Skeletal muscle tissue (tissue), 3 donors: ENCODE measurements at regions not wholly inside any gene's neighbourhood (a gene's known extent, or its start where the extent isn't known, plus 50 kb on each side); places are given as distances from the start of the nearest gene placed in this dataset.

ENCODE experiments used
- H3K27ac ChIP-seq: one replicate; pipeline ENCODE4 v1.7.0; 2013; ENCODE audit warnings: mild to moderate bottlenecking, low read depth, low read length, inconsistent platforms
- H3K27me3 ChIP-seq, 3 donors: one replicate each; pipeline ENCODE4 v1.7.0; 2013; ENCODE audit warnings: low read length in 3 of 3; ENCODE audit not compliant: control insufficient read depth in 3 of 3, insufficient read depth in 3 of 3
- H3K36me3 ChIP-seq, 3 donors: one replicate each; pipeline ENCODE4 v1.7.0; 2013; ENCODE audit warnings: low read length in 3 of 3; ENCODE audit not compliant: control insufficient read depth in 3 of 3, insufficient read depth in 3 of 3
- H3K4me1 ChIP-seq, 3 donors: one replicate each; pipeline ENCODE4 v1.7.0; 2013; ENCODE audit warnings: low read length in 3 of 3, mild to moderate bottlenecking in 3 of 3; ENCODE audit not compliant: control insufficient read depth in 3 of 3, insufficient read depth in 3 of 3
- H3K4me3 ChIP-seq, 3 donors: one replicate each; pipeline ENCODE4 v1.7.0; 2013; ENCODE audit warnings: low read length in 3 of 3
- H3K9ac ChIP-seq, 3 donors: one replicate each; pipeline ENCODE4 v1.7.0; 2013; ENCODE audit warnings: low read length in 3 of 3, mild to moderate bottlenecking in 3 of 3, moderate library complexity in 2 of 3, low read depth in 1 of 3
- H3K9me3 ChIP-seq, 3 donors: one replicate each; pipeline ENCODE4 v1.7.0; 2013; ENCODE audit warnings: low read length in 3 of 3; ENCODE audit not compliant: control insufficient read depth in 3 of 3
- donor health status: Osteomylitis.

DNA sequence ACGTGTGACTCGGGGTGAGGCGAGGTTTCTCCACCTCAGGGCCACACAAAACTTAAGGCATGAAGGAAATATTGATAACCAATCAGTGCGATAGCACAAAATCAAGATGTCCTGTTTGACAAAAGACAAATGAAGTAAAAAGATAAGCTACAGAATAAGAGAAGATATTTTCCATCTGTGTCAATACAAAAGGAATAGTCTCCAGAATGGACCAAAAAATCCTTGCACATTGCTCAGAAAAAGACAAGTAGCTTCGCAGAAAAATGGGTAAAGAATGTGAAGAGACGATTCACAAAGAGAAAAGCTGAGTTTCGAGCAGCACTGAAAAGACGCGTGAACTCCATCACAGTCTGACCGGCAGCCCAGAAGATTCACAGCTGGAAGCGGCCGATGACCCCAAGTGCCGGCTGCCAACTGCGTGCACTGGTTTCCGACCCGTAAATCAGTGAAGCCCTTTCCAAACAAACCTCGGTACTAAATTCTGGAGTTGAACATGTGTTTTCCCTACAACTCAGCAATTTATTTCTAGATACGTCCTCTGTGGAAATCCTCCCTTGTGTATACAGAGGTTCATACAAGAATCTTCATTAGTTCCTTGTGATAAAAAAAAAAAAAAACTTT is 308.4 kb downstream of the BRD1 start:
- no peak overlapping the region for H3K27ac ChIP-seq
- H3K4me3 ChIP-seq = no peak overlapping the region
- H3K27me3 ChIP-seq = peaks cover 11 to 36% (median 20%) of the 10 kb centered on the region in 3 donors
- peaks cover 0 to 3% (median 0%) of the 10 kb centered on the region in 3 donors for H3K4me1 ChIP-seq
- no peaks in the 10 kb centered on the region for H3K36me3 ChIP-seq
- H3K9ac ChIP-seq = no peak overlapping the region
- peaks cover 0 to 8% (median 0%) of the 10 kb centered on the region in 3 donors for H3K9me3 ChIP-seq

DNA sequence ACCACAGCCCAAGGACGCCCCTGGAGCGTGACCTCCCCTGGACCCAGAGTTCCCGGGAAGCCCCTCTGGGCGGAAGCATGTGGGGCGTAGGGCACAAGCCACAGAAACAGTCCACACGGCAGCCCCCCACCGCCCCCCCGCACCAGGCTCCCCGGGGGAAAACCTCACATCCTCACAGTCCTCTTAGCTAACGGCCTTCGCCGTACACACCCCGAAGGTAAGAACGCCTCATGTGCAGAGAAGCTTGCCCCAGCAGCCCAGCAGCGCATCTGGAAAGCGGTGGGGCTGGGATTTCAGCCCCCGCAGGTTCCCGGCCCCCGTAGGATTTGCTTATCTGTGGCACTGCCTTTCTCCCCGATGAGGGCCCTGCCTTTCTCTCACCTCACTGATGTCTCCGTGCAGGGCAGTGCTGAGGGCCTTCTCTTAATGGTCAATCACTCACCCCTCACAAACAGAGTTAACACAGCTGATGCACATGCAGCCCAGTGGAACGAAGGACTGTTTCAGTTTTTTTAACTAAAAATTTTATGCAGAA is 309.2 kb downstream of the BRD1 start:
- peaks cover 0 to 8% (median 0%) of the 10 kb centered on the region in 3 donors for H3K9me3 ChIP-seq
- H3K27me3 ChIP-seq = peaks cover 11 to 34% (median 22%) of the 10 kb centered on the region in 3 donors
- H3K4me1 ChIP-seq = no peaks in the 10 kb centered on the region
- H3K9ac ChIP-seq = no peak overlapping the region
- H3K27ac ChIP-seq = no peak overlapping the region
- no peak overlapping the region for H3K4me3 ChIP-seq
- no peaks in the 10 kb centered on the region for H3K36me3 ChIP-seq

DNA sequence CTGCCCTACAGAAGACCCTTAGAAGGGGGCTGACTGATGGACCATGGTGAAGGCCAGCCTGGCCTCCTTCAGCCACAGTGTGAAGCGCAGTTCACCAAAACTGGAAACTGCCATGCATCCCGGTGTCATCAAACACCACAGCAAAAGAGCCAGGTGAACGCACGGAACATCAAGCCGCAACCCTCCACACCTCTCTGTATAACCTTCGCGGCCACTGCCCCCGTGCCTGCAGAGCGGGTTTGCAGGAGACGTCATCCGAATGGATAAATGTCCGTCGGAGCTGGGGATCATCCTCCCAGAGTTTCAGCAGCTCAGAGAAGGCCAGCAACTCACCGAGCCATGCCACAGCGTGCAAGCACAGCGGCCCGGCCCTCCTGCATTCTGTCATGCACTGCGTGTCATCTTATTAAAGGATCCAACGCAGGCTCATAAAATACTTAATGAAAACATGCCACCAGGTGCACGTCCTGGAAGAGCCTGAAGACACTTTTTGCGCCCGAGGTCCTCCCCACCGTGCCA is 309.9 kb downstream of the BRD1 start:
- H3K27me3 ChIP-seq = peaks cover 3 to 26% (median 14%) of the 10 kb centered on the region in 3 donors

DNA sequence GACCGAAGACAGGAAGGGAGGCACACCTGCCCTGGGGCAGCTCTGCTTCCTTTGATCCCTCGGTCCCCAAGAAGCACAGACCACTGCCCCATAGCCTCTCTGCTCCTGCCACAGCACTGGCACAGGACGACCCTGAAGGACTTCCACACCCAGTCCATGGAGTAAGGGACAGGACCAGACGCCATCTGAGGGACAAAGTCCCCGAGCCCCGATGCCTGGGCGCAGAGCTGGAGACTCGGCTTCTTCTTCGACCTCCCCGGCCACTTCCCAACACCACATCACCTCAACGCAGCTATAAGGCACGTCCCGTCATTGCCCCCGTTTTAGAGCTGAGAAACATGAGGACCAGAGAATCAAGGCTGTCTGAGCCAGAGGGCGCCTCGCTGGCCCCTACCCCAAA is 310.5 kb downstream of the BRD1 start:
- H3K9me3 ChIP-seq = peaks cover 0 to 3% (median 0%) of the 10 kb centered on the region in 3 donors
- H3K27me3 ChIP-seq = peaks cover 0 to 21% (median 11%) of the 10 kb centered on the region in 3 donors
- H3K27ac ChIP-seq = no peak overlapping the region
- no peak overlapping the region for H3K9ac ChIP-seq
- H3K4me3 ChIP-seq = no peak overlapping the region
- no peaks in the 10 kb centered on the region for H3K36me3 ChIP-seq
- H3K4me1 ChIP-seq = no peaks in the 10 kb centered on the region

More for the DNA sequence above, 309.9 kb downstream of the BRD1 start:
- Histone ChIP-seq H3K4me3 (no peak overlapping the region), H3K4me1 (no peaks in the 10 kb centered on the region), H3K9ac (no peak overlapping the region), H3K27ac (no peak overlapping the region), H3K36me3 (no peaks in the 10 kb centered on the region), H3K9me3 (peaks cover 0 to 5% (median 0%) of the 10 kb centered on the region in 3 donors)

DNA sequence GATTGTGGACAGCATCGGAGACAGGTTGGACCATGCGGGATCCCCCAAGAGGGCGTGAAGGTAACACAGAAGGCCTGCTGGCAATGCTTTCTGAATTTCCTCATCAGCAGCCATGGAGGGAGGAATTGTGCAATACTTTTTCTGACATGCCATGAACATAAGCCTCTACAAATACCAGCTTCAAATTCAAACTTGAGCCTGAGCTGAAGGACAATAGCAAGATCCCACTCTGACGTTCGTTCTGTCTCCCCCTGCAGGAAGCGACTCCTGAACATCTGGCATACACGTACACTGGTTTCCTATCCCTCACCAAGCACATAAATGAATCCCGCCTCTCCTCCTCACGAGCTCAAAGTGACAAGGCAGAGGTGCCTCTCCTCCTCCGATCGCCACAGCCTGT is 312.2 kb downstream of the BRD1 start:
- Histone ChIP-seq H3K4me1 (no peaks in the 10 kb centered on the region), H3K27ac (no peak overlapping the region), H3K9ac (no peak overlapping the region), H3K9me3 (peaks cover 0 to 2% (median 0%) of the 10 kb centered on the region in 3 donors), H3K36me3 (no peaks in the 10 kb centered on the region), H3K27me3 (peaks cover 0 to 6% (median 6%) of the 10 kb centered on the region in 3 donors), H3K4me3 (no peak overlapping the region)

GRCh38 chr22:49514641-49515040 is 313.0 kb downstream of the BRD1 start:
- H3K27me3 ChIP-seq = peaks cover 0 to 6% (median 6%) of the 10 kb centered on the region in 3 donors
- H3K9me3 ChIP-seq = peaks cover 0 to 5% (median 0%) of the 10 kb centered on the region in 3 donors
- H3K4me3 ChIP-seq = no peak overlapping the region
- no peak overlapping the region for H3K9ac ChIP-seq
- H3K27ac ChIP-seq = no peak overlapping the region
- H3K36me3 ChIP-seq = no peaks in the 10 kb centered on the region
- no peaks in the 10 kb centered on the region for H3K4me1 ChIP-seq

- Histone ChIP-seq H3K9ac (no peak overlapping the region), H3K4me3 (no peak overlapping the region), H3K27ac (no peak overlapping the region), H3K36me3 (no peaks in the 10 kb centered on the region), H3K9me3 (peaks cover 0 to 8% (median 0%) of the 10 kb centered on the region in 3 donors), H3K27me3 (peaks cover 0 to 6% (median 6%) of the 10 kb centered on the region in 3 donors), H3K4me1 (no peaks in the 10 kb centered on the region)
These were observed 313.5 kb downstream of the BRD1 start for GRCh38 chr22:49514211-49514610.

GRCh38 chr22:49513358-49513851 is 314.3 kb downstream of the BRD1 start:
- H3K4me1 ChIP-seq = no peaks in the 10 kb centered on the region
- no peak overlapping the region for H3K9ac ChIP-seq
- H3K27ac ChIP-seq = no peak overlapping the region
- peaks cover 0 to 6% (median 6%) of the 10 kb centered on the region in 3 donors for H3K27me3 ChIP-seq
- no peak overlapping the region for H3K4me3 ChIP-seq
- no peaks in the 10 kb centered on the region for H3K36me3 ChIP-seq
- H3K9me3 ChIP-seq = peaks cover 0 to 8% (median 2%) of the 10 kb centered on the region in 3 donors

GRCh38 chr22:49512487-49513165 is 315.0 kb downstream of the BRD1 start:
- H3K27ac ChIP-seq = no peak overlapping the region
- no peaks in the 10 kb centered on the region for H3K4me1 ChIP-seq

More at GRCh38 chr22:49512487-49513165, 315.0 kb downstream of the BRD1 start:
- Histone ChIP-seq H3K27me3 (peaks cover 0 to 6% (median 5%) of the 10 kb centered on the region in 3 donors), H3K9ac (no peak overlapping the region), H3K9me3 (peaks cover 0 to 8% (median 2%) of the 10 kb centered on the region in 3 donors), H3K4me3 (no peak overlapping the region), H3K36me3 (no peaks in the 10 kb centered on the region)
